Stimulated activated CD4-positive, alpha-beta T cell treated with anti-CD3 and anti-CD28 coated beads, Interleukin-4, amount 100 ng/mL, for 48 hours (primary cell): ENCODE measurements at regions not wholly inside any gene's neighbourhood (a gene's known extent, or its start where the extent isn't known, plus 50 kb on each side); places are given as distances from the start of the nearest gene placed in this dataset.

Experiments used
- DNase-seq, 2 donors: peaks; one replicate each; pipeline ENCODE4 v3.0.0-alpha.2; 2020; ENCODE audit warnings: low read depth in 2 of 2

DNA sequence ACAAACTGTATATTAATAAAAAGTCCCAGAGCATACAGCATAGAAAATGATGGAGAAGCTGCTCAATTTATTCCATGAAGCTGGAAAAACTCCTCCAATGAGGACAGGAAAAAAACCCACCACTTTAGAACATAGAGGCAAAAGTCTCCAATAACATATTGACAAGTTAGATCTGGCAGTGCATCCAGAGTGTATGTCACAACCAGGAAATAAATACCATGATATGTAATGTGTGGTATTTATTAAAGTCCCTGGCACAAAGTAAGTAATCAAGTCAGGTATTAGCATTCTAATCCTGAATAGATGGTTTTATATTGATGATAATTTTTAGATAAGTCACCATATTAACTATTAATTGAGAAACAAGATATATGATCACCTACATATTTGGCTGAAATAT is 427.3 kb upstream of the HS6ST1 start:
- DNase-seq, result no peak

DNA sequence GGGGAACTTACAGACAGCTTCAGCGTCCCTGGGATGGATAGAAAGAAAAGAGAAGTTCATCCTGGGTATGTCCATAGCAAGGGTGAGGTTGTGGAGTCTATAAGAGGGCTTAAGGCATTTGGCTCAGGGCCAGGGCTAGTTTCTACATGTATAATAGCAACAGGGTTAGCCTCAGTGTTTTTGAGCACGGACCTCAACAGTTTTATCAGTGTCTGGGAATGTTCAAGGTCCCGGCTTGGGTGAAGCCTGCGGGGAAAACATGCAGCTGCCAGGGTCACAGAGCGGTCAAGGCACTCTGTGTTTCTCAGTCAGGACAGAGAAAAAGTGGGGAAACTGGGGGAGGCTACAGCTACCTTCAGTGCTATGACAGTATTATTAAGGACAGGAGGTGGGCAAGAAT is 427.7 kb upstream of the HS6ST1 start:
- DNase-seq, result no peak

DNA sequence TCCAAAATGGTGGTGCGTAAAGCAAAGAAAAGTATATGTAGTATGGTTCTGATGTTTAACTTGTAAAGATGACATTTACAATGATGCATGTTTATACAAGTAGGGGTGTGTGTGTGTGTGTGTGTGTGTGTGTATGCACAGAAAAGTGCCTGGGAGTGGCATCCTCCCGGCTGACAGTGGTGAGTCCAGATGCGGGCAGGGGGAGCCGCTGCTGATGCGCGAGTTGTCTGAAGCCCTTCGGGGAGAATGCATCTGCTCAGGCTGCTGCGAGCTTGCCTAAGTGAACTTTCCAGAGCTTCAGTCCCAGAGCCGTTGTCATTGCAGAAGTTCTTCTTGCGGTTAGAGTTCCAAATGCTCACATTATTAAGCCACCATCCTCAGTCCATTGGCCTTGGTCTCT is 429.7 kb upstream of the HS6ST1 start:
- DNase-seq, result no peak

DNA sequence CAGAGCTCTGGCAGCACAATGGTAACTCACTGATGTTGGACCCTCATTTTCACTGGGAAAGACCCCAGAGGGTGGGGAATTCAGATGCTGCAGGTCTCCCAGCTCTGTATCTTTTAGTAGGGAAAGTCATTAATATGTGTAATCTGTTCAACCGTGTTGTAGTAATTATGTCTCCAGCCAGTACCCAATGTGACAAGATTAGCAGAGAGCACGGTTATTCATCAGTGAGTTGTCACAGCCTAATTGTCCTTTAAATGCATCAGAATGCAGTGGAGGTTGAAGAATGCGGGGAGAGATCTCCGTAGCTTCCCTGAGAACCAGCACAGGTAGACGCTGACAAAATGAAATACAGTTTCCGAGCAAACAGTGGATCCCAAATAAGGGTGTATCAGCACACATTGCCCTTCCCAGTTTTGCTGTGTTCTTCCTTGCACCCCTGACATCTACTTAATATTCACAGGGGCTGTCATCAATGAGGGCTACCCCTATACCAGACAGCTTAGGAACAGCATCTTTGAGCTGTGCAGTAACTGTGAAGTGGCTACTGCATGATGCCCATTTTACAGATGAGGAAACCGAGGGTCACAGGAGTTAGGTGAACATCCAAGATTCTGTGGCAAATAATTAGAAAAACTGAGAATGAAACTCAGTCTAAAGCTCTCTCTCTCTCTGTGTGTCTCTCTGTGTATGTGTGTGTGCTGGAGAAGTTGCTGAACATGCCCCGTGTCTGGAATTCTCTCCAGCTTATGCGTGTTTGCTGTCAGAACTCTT is 430.4 kb upstream of the HS6ST1 start:
- no peak for DNase-seq

DNA sequence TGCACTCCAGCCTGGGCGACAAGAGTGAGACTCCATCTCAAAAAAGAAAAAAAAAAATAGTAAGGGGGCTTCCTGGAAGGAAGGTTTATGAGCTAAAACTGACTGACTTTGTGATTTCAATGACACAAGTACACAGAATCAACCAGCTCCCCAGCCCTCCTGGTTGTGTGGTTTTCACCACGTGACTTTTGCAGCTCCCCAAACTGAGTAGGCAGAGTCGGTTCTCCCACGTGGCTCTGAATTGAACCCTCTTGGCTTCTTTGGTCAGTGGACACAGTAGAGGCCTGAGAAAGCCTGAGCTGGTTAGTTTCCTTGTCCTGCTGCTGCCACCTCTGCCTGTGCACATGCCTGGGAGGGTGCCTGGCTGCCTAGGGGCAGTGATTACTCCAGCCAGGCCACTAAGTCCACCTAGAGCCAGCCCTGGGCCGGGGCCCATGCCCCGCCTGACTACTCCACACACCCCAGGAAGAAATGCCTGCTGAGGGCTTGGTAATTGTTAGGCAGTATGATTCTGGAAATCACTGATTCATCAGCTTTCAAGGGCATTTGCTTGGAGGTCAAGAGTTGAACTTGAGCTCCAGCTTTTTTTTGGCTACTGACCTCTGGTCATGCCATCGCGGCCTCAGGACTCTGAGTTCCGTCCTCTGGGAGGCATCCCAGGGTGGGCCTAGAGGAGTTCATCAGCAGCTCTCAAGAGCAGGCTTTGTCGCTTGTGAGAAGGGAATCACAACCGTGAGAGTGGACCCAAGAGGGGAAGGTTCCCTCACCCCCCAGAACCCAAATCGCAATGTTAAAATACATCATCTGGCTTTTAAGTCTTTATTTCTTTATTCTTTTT is 431.9 kb upstream of the HS6ST1 start:
- no peak for DNase-seq

DNA sequence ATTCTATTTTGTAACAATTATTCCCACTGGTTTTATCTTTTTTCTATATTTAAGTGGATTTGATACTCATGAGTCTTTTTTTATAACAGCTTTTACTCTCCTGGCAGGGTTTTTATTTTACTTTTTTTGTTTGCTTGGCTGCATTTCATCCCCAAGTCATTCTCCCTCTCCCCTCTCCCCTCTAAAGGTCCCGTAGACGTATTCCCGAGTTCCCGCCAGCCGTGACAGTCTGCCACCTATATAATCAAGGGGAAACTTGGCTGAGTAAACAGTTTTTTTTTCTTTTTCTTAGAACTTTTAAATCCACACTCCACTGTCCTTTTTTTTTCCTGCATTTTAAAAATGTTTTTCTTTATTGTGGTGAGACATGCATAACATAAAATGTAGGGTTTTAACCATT is 433.1 kb upstream of the HS6ST1 start:
- DNase-seq, result no peak

DNA sequence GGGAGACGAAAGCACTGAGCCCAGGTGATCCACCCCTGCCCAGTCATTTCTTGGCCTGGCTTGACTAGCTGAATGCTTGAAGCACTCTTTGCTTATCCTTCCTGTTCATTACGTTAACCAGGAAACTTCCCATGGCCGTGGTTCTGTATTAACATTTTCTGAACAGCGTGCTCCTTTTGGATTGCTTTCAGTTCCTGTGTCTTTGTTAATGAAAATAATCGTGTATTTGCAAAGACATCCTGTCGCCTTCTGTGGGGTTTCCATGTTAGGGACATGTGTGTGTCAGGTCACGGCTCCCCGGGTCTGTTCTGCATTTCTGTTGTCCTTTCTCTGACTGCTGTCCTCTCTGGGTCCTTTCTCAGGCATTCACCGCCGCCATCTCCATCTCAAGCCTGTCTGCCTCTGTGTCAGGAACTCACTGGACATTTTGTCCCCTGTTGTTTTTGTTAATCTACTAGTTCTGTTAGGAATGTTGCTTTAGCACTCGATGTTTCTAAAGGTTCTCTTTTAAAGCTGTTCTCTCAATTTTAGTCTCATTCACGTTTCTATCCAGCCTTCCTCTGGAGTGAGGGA is 434.1 kb upstream of the HS6ST1 start:
- no peak for DNase-seq

DNA sequence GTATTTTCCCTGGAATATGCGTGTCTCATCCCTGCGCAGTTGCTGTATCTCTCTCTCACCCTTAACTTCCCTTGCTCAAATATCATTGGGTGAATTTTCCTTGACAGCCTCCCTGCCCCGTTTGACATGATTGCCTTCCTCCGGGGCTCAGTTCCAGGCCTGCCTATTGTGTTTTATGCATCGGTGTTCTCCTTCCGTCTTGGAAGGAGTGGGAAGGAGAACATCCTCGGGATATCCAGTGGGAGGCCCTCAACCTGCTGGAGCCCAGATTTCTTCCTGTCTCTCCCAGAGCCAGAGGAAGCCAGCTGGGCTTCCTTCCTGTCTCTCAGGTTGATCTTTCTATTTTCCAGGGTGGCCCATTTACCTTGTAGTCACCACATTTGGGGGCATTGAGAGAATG is 434.7 kb upstream of the HS6ST1 start:
- DNase-seq, result no peak

DNA sequence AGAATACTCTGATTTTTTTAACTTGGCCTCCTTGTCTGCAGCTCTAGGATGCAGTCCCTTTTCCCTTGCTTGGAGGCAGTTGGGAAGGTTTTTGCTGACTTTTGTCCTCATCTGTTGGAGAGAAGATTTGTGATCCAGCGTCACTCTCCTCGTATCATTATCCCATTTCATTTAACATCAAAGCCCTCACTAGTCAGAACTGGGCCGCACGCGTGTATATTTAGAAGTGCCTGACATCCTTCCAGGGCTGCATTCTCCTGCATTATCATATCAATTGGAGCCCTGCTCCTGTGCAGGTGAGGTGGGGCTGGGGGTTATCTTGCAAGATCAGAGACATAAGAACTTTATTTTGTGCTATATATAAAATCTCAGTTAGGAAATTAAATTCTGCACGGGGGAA is 435.1 kb upstream of the HS6ST1 start:
- DNase-seq, result no peak

DNA sequence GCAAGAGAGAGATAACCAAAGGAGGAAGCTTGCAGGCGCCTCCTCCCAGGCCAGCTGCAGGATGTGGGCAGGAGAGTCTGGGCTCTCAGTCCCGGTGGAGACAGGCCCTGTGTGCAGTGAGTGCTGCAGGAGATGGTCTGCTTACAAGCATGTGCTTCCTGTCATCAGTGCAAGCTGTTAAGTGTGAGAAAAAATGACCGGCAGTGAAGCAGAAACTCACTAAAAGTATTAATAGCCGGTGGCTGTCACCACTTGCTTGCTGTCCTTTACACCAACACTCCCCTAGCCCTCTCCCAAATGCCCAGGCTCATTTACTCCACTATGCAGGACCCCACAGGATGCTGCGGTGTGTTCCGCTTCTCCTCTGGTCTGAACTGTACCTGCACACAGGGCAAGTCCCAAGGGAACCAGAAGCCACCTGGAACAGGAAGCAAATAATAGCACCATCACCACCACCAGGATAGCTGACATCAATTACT is 435.6 kb upstream of the HS6ST1 start:
- DNase-seq, result no peak

DNA sequence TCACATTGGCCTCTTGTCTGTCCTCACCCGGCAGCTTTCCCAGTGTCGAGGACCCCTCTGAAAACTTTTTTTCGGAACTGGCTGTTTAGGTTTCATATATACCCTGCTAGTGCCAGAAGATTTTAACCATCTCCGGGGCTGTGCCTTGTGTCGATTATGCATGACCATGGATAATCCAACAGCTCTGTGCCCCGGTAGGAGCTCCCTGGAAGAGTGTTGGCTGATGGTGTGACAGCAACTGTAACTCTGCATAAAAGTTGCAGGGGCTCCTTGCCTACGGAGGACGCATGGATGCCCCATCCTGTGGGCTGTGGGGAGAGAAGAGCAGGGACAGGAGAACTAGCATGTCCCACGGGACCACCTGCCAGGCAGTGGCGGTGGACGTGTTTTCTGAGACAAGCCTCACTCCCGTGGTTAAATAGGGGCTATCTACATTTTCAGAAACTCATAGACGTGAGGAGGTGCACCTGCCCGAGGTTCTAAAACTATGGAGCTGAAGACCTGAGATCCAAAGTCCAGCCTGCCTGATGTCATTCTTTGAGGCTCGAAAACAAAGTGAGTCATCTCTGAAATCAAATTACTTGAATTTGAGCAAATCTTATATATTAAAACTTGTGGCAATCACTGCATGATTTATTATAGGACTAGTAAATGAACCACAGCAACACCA is 437.2 kb upstream of the HS6ST1 start:
- DNase-seq, result no peak

DNA sequence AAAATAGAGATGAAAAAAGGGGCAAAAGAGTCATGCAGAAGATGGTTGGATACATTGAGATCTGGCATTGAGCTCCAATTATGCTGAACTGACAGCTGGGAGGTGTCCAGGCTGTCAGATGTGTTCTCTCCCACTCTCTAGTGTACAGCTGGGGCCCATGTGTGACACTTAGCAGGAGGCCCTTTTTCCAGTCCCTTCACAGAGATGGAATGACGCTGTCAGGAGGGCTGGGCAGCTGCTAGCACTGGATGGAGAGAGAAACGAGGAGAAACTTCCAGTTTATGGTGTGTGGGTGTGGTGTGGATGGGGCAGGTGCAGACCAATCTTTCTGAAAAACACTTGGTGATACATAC is 437.7 kb upstream of the HS6ST1 start:
- no peak for DNase-seq

DNA sequence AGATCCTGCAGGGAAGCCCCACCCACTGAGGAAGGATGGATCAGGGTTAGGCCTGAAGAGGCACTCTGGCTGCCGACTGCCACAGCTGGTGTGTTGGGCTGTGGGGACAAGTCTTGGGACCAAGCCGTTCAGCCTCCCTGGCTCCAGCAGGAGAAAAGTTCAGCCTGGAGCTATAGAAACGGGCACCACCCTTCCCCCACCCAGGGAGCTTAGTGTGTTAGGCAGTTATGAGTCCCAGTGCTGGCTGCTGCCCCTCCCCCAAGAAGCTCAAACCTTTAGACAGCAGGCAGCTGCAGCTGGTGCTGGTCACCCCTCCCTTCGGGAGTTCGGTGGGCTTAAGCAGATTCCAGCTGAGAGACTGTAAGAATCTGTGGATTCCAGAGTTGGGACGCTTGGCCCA is 447.1 kb upstream of the HS6ST1 start:
- DNase-seq, result no peak

DNA sequence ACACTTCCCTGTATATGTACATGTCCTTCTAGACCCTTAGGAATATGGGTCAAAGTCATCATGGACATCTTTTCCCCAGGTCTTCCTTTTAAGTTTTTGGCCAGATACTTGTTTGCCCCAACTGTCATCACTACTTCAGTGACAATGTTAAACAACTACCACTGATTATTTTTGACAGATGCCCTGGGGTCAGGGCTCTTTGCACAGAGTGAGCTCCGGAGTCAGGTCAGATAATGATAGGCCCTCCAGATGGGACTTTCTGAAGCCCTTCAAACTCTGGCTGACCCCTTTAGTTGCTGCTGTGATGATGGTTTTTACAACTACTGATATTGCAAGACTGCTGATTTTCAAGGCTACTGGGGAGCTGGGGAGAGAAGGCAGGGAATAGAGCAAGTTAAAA is 449.4 kb upstream of the HS6ST1 start:
- DNase-seq, result no peak

DNA sequence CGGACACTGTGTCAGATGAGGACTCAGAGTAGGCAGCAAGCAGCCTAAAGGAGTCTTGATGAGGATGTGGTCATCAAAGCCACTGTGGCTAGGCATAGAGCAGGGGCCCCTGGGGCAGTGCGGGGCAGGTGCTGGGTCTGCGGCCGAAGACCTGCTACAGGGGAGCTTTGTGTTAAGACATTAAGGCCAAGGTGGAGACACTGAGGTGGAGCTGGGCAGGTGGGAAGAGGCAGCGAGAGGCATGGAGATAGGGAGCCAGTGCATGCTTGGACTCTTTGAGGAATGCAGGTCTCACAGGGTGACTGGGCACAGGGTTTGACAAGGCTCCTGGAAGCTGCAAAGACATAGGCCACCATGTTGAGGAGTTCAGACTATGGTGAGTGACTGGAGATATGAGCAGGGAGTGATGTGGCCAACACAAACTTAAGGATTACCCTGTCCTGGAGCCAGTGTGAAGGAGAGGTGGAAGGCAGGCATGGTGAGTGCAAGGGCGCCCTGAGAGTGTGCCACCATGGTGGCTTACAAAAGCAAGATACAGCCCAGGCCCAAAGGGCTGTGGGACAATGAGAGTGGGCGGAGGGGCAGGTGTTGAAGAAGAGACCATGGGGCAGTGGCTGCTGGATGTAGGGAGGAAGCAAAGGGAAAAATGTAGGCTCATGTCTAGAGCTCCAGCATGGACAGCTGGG is 450.9 kb upstream of the HS6ST1 start:
- DNase-seq, result no peak

DNA sequence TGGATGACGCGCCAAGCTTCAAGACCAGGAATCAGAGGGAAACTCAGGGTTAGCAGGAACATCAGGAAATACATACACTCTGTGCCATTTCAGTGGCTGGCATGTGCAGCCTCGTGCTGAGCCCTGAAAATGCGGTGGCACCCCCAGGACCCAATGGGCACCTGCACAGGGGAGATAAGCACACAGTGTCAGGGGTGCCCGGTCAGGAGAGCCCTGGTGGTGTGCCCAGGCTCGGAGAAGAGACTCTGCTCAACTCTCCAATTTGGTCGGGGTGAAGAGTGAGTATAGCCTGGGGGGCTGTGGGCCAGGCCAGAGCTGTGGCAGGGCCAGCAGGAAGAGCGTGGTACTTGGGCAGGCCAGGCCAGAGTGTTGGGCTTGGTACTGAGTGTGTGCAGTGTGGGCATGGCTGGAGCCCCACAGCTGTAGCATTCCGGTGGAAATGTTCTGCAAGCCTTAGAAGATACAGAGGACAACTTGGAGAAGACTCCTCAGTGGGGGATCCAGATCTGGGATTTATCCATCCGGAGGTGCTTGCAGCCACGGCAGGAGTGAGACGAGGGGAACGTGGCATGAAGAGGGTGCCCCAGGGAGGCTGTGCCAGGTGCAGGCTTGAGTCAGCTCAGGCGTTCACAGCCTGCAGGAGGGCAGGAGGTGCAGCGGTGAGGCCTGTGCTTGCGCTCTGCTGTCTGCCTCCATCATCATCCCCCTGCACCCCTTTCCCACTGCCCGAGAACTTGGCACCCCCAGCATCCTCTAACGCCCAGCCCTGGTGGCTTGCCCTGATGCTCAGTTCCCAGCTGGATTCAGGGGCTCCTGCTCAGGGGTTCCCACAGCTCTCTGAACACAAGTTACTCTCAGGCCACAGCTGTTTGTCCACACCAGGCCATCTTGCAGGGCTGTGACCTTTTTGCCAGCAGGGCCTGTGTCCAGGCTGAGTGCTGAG is 451.7 kb upstream of the HS6ST1 start:
- no peak for DNase-seq

DNA sequence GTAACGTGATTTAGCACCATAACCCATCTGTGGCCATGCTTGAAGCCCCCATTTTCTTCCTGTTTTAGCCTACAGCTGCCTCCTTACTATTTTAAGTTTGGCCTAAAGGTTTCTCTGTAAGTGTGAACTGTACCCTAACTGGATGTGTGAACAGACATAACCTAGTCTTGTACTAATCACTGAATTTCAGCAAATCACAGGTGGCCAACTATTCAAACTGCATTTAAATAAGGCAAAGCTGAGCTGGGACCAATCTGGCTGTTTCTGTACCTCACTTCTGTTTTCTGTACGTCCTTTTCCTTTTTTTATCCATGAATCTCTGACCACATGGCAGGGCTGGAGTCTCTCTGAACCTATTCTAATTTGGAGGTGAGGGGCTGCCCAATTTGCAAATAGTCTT is 452.7 kb upstream of the HS6ST1 start:
- no peak for DNase-seq

DNA sequence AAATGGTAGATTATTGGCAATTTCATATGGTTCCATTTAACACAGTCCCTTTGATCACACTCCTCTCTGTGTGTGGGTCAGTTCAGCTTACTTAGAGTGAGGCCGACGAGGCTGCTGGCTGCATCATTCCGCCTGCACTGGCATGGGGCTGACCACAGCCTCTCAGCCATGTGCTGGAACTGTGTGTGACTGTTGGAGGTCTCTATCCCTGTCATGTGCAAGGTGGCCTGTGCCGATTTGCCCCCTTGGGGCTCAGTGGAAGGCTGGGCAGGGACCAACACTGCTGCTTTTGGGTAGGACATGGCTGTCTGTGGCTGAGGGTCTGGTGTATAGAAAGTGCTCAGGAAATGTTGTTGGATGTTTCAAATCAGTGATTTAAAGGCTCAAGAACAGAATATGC is 454.0 kb upstream of the HS6ST1 start:
- no peak for DNase-seq

DNA sequence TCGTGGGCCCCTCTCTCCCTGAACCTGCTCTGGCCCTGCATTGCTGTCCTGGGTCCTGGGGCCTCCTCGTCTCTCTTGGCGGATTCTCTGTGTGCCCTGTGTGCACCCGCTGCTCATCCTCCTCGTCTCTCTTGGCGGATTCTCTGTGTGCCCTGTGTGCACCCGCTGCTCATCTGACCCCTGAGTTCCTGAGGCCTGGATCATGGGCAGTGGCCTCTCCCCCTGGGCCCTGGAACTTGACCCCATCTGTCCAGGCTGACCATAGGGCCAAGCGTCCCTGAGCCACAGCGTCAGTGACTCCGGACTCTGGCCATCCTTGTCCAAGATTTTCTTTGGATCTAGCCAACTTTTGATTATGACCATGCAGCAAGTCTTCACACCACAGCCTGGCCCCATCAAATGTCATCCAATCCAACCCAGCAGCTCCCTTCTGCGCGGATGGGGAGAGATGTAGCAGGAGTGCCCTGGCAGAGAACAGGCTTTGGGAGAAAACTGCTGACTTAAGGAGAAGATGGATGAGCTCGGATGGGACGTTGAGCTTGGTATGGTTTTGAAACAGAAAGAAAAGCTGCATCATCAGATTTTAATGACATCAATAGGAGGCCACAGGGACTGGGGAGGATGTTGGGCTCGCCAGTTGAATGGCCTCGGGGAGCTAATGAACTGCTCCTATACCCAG is 455.1 kb upstream of the HS6ST1 start:
- no peak for DNase-seq
